ENCODE measurements at regions not wholly inside any gene's neighbourhood (a gene's known extent, or its start where the extent isn't known, plus 50 kb on each side); places are given as distances from the start of the nearest gene placed in this dataset.

GRCh38 chr17:56740481-56740880 is 93.2 kb downstream of the C17orf67 start:
- DNase-seq = no peak
